B cell (primary cell): ENCODE measurements at regions not wholly inside any gene's neighbourhood (a gene's known extent, or its start where the extent isn't known, plus 50 kb on each side); places are given as distances from the start of the nearest gene placed in this dataset.

Experiments
- ATAC-seq: fragments of 200-7000 bp; cut with Tn5 transposase; one replicate; pipeline ENCODE4 v1.10.0; 2021; ENCODE audit warnings: low read depth, mild to moderate bottlenecking, moderate number of reproducible peaks, moderate library complexity
- CTCF ChIA-PET: fragments of 350-600 bp; sonication (Branson Sonifier 250); formaldehyde crosslinking; loops from one replicate; lab custom pipeline; 2021; ENCODE audit warnings: antibody characterized with exemption, inconsistent platforms; lab: Charles Lee
- POLR2A ChIA-PET: fragments of 350-600 bp; sonication (Branson Sonifier 250); formaldehyde crosslinking; loops from one replicate; lab custom pipeline; 2021; ENCODE audit warnings: antibody characterized with exemption; lab: Charles Lee
- DNase-seq: peaks from one replicate; pipeline ENCODE4 v3.0.0; 2013
- H2AFZ ChIP-seq: 2 replicates; pipeline ENCODE4 v1.6.1; 2012; ENCODE audit warnings: mild to moderate bottlenecking, low read depth, low read length; ENCODE audit not compliant: insufficient read depth, poor library complexity, severe bottlenecking
- H3K27ac ChIP-seq, 2 donors: 1 replicate in 1 of 2; 2 replicates in 1 of 2; pipeline ENCODE4 v1.5.1; 2012 to 2013; ENCODE audit warnings: low read length in 2 of 2, mild to moderate bottlenecking in 2 of 2, moderate library complexity in 1 of 2
- H3K27me3 ChIP-seq, 4 experiments: fragments of 200-600 bp in 1 of 4; sonication (generic) in 1 of 4; replicated peaks in 1 of 4; 1 replicate in 2 of 4; 2 replicates in 2 of 4; pipeline versions ENCODE4 v1.6.1 to v1.7.0; 2013 to 2016; ENCODE audit warnings: low read length in 3 of 4, mild to moderate bottlenecking in 2 of 4, mixed read lengths in 1 of 4, moderate library complexity in 1 of 4; ENCODE audit not compliant: insufficient read depth in 4 of 4, control insufficient read depth in 3 of 4; ENCODE audit errors: control extremely low read depth in 1 of 4
- H3K36me3 ChIP-seq, 2 experiments: replicated peaks in 1 of 2; 1 replicate in 1 of 2; 2 replicates in 1 of 2; pipeline versions ENCODE4 v1.6.1 to v1.7.1; 2013; ENCODE audit warnings: low read length in 1 of 2; ENCODE audit not compliant: insufficient read depth in 2 of 2, control insufficient read depth in 1 of 2; ENCODE audit errors: control extremely low read depth in 1 of 2, extremely low read depth in 1 of 2
- H3K4me1 ChIP-seq, 2 donors: fragments of 200-600 bp in 1 of 2; sonication (generic) in 1 of 2; 1 replicate in 1 of 2; 2 replicates in 1 of 2; pipeline versions ENCODE4 v1.5.1 to v1.6.1; 2013 to 2017; ENCODE audit warnings: low read length in 2 of 2; ENCODE audit not compliant: control insufficient read depth in 2 of 2, insufficient read depth in 2 of 2
- H3K4me2 ChIP-seq: replicated peaks from 2 replicates; pipeline ENCODE3; 2012; ENCODE audit warnings: mild to moderate bottlenecking, low read depth, low read length; ENCODE audit not compliant: poor library complexity, severe bottlenecking
- H3K4me3 ChIP-seq, 5 experiments: fragments of 200-600 bp in 1 of 5; sonication (generic) in 1 of 5; 1 replicate in 3 of 5; 2 replicates in 2 of 5; pipeline versions ENCODE4 v1.5.1 to v1.7.0; 2011 to 2016; ENCODE audit warnings: low read length in 4 of 5, mild to moderate bottlenecking in 4 of 5, low read depth in 2 of 5, control low read depth in 1 of 5, moderate library complexity in 1 of 5; ENCODE audit not compliant: insufficient read depth in 1 of 5; ENCODE audit errors: control extremely low read depth in 1 of 5, extremely low read depth in 1 of 5
- H3K79me2 ChIP-seq: fragments of 200-600 bp; sonication (generic); one replicate; pipeline ENCODE4 v1.6.0; 2016; ENCODE audit warnings: low read length; ENCODE audit not compliant: control insufficient read depth, insufficient read depth
- H3K9ac ChIP-seq: fragments of 200-600 bp; sonication (generic); 2 replicates; pipeline ENCODE4 v1.6.1; 2017; ENCODE audit warnings: mild to moderate bottlenecking, low read length, moderate library complexity
- H3K9me3 ChIP-seq, 3 donors: one replicate each; pipeline versions ENCODE4 v1.6.1 to v1.7.1; 2013; ENCODE audit warnings: low read length in 2 of 3; ENCODE audit not compliant: control insufficient read depth in 2 of 3, insufficient read depth in 1 of 3; ENCODE audit errors: control extremely low read depth in 1 of 3
- H4K20me1 ChIP-seq: 2 replicates; pipeline ENCODE4 v1.6.0; 2012; ENCODE audit warnings: mild to moderate bottlenecking, low read length; ENCODE audit not compliant: insufficient read depth, control insufficient read depth, poor library complexity, severe bottlenecking
- H3K27ac Mint-ChIP-seq: one replicate; pipeline ENCODE4 v1.8.0; 2021; ENCODE audit warnings: mixed read lengths
- H3K27me3 Mint-ChIP-seq: one replicate; pipeline ENCODE4 v1.8.0; 2021; ENCODE audit warnings: mixed read lengths
- H3K4me1 Mint-ChIP-seq: one replicate; pipeline ENCODE4 v1.8.0; 2021; ENCODE audit warnings: mixed read lengths
- H3K4me3 Mint-ChIP-seq: one replicate; pipeline ENCODE4 v1.8.0; 2021; ENCODE audit warnings: mixed read lengths
- H3K9me3 Mint-ChIP-seq: one replicate; pipeline ENCODE4 v1.8.0; 2022; ENCODE audit warnings: mixed read lengths; ENCODE audit not compliant: insufficient read depth
- EZH2 ChIP-seq: IDR thresholded peaks from 2 replicates; pipeline ENCODE4 v1.6.1; 2012; ENCODE audit warnings: borderline replicate concordance, low read depth, mild to moderate bottlenecking, moderate library complexity, low read length; ENCODE audit not compliant: insufficient read depth, poor library complexity, severe bottlenecking
- WGBS: methylation state at CpG from one replicate; pipeline ENCODE4 v1.1.5; 2013; ENCODE audit warnings: missing lambda C conversion rate; ENCODE audit not compliant: insufficient coverage; 5-methylcytosine and 5-hydroxymethylcytosine counted together
- intact Hi-C: fragments of 100-400 bp; cut with micrococcal nuclease; formaldehyde crosslinking; loops from one replicate; pipeline ENCODE4 v1.10.0; 2022
- TF ChIP-seq, protein P1 (sequence below): fragments of 200-600 bp; IDR thresholded peaks from one replicate; pipeline ENCODE4 v1.8.0; 2022; ENCODE audit warnings: antibody characterized with exemption, mild to moderate bottlenecking

DNA sequence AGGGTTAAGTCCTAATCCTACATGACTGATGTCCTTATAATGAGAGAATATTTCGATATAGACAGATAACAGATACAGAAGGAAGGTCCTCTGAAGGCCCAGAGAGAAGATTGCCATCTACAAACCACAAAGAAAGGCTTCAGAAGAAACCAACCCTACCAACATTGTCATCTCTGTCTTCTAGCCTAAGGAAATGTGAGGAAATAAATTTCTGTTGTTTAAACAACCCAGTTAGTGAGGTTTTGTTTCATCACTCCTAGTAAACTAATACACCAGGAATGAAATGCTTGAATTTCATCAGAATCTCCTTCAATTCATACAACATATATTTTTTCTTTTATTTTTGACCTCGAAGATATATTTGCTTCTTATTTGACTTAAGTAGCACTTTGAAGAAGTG lies 1527.8 kb downstream of the STIM2 start:
- H3K36me3 ChIP-seq = no peaks in the 10 kb centered on the region
- H3K27ac ChIP-seq = no peak overlapping the region
- H3K4me1 ChIP-seq = no peaks in the 10 kb centered on the region
- Mint-ChIP-seq H3K27ac (no peak overlapping the region), H3K4me3 (no peak overlapping the region), H3K4me1 (no peaks in the 10 kb centered on the region), H3K27me3 (no peaks in the 10 kb centered on the region), H3K9me3 (no peaks in the 10 kb centered on the region)
- no CpG with 5 or more reads among the region's 2 CpGs for WGBS
- no peak overlapping the region for H2AFZ ChIP-seq
- H3K9me3 ChIP-seq = peaks cover 0 to 6% (median 0%) of the 10 kb centered on the region in 3 donors
- DNase-seq (no peak), ATAC-seq (no peak)
- no peak overlapping the region for H3K9ac ChIP-seq
- no peaks in the 10 kb centered on the region for H4K20me1 ChIP-seq
- CTCF ChIA-PET = no interaction called here
- POLR2A ChIA-PET = no interaction called here
- intact Hi-C loops = no loop called here
- no peak for TF ChIP-seq EZH2
- TF ChIP-seq, protein P1, sequence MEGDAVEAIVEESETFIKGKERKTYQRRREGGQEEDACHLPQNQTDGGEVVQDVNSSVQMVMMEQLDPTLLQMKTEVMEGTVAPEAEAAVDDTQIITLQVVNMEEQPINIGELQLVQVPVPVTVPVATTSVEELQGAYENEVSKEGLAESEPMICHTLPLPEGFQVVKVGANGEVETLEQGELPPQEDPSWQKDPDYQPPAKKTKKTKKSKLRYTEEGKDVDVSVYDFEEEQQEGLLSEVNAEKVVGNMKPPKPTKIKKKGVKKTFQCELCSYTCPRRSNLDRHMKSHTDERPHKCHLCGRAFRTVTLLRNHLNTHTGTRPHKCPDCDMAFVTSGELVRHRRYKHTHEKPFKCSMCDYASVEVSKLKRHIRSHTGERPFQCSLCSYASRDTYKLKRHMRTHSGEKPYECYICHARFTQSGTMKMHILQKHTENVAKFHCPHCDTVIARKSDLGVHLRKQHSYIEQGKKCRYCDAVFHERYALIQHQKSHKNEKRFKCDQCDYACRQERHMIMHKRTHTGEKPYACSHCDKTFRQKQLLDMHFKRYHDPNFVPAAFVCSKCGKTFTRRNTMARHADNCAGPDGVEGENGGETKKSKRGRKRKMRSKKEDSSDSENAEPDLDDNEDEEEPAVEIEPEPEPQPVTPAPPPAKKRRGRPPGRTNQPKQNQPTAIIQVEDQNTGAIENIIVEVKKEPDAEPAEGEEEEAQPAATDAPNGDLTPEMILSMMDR = no peak
- H3K27me3 ChIP-seq = no peaks in the 10 kb centered on the region
- no peak overlapping the region for H3K4me3 ChIP-seq
- no peak overlapping the region for H3K4me2 ChIP-seq
- no peaks in the 10 kb centered on the region for H3K79me2 ChIP-seq

DNA sequence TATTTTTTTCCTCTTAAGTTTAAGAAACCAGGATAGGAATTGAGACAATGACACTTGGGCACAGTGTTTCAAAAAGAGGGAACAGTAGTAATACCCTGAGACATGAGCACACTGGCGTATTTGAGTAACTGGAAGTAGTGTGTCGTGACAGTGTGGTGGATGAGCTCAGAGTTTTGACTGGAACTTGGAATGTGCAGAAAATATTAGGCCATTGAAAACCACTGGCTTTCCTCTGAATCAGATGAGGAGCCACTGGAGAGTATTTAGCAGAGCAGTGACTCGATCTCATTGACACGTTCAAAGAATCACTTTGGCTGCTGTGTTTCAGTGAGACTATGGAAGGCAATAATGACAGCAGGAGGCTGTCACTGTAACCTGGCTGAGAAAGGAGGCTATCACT lies 1531.2 kb downstream of the STIM2 start:
- Mint-ChIP-seq H3K4me1 (no peaks in the 10 kb centered on the region), H3K27me3 (no peaks in the 10 kb centered on the region), H3K9me3 (no peaks in the 10 kb centered on the region), H3K27ac (no peak overlapping the region), H3K4me3 (no peak overlapping the region)
- no peaks in the 10 kb centered on the region for H3K27me3 ChIP-seq
- H3K79me2 ChIP-seq = no peaks in the 10 kb centered on the region
- H3K9ac ChIP-seq = no peak overlapping the region
- no peak overlapping the region for H3K4me3 ChIP-seq
- H3K36me3 ChIP-seq = no peaks in the 10 kb centered on the region
- WGBS = 64% methylated on average over 4 of the region's 4 CpGs
- H3K4me2 ChIP-seq = no peak overlapping the region
- H3K9me3 ChIP-seq = peaks cover 0 to 6% (median 0%) of the 10 kb centered on the region in 3 donors
- intact Hi-C loops = no loop called here
- no peak for ATAC-seq
- ChIA-PET CTCF (no interaction called here), POLR2A (no interaction called here)
- H3K27ac ChIP-seq = no peak overlapping the region
- H4K20me1 ChIP-seq = no peaks in the 10 kb centered on the region
- H2AFZ ChIP-seq = no peak overlapping the region
- no peak for TF ChIP-seq EZH2
- TF ChIP-seq, protein P1 = no peak
- no peak for DNase-seq
- no peaks in the 10 kb centered on the region for H3K4me1 ChIP-seq
